Renal cortical epithelial cell (primary cell): ENCODE measurements at regions not wholly inside any gene's neighbourhood (a gene's known extent, or its start where the extent isn't known, plus 50 kb on each side); places are given as distances from the start of the nearest gene placed in this dataset.
"Not testable (repeated sequence)": the region's sequence is repeated elsewhere in the genome, so short reads cannot be mapped to it uniquely, and the experiment has no call there.

ENCODE experiments used
- DNase-seq: peaks from one replicate; pipeline ENCODE4 v3.0.0-alpha.2; 2011; ENCODE audit warnings: low read depth

DNA sequence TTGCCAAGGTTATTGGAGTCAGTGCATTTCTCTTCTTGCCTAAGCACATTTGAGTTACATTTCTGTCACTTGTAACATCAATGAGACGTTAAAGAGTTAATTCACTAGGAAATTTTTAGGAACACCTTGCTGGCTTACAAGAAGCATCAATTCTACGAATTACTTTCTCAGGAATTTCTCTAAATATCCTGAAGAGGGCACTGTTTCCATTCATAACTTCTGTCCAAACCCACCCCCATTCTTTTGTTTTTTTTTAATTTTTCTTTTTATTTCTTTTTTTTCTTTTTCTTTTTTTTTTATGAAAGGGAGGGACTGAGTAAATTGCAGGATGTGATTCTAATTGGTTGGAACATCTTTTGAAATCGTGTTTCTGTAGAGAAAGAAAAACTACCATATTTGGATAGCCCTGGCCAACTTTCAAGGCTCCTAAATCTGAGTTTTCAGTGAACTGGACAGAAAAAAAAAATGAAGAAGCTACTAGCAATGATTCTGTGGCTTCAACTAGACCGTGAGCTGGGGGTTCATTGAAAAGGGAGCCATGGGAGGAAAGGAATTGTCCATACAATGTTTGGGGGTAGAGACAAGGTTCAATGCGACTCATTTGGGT lies 285.3 kb downstream of the DAD1 start:
- DNase-seq = peak; percentile 48

DNA sequence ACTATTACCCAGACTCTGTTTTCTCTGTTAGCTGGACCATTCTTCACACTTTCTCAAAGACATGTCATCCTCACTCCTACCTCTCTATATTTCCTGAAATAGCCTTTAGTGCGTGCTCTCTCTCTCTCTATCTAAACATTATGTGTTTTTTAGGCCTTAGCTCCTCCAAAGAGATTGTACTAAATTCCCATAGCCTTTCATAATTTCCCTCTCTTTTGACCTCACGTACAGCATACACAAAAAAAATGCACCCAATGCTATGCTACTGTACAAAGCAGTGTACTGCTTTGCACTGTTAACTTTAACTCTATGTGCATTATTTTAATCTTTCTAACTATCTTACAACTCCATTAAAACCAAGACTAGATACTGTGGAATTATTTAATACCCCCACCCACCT lies 288.4 kb downstream of the DAD1 start:
- no peak for DNase-seq

DNA sequence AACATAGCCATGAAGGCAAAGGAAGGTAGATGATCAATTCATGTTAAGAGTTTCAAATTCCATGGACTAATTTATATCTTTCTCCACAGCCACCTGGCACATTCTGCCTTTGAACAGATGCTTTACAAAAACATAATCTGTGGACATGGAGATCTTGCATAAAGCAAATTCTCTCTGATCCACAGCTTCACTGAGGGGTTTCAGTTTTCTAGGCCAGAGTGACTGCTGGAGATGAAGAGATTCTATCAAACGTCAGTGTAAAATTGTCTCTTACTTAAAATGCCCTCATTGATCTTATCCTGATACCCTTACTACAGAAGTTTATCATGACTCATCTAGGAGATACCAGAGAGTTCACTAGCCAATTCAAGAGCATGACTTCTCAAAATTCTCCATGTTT lies 291.6 kb downstream of the DAD1 start:
- no peak for DNase-seq

DNA sequence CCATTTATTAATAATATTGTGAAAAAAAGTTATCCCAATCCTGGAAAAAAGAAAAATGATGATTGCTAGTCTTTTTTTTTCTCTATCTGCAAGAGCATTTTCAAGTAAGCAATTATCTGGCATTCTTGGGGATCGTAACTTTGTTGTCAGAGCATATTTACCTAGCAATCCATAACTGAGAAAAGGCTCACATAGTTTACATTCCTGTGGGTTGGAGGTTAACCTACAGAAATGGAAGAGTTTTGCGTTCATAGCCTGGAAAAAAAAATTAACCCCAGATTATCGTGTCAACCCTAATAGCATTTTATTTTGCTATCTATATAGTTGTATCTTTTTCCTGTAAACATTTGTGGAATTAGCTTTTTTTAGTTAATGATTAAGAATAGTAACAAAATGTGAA lies 292.3 kb downstream of the DAD1 start:
- DNase-seq = peak; percentile 82

DNA sequence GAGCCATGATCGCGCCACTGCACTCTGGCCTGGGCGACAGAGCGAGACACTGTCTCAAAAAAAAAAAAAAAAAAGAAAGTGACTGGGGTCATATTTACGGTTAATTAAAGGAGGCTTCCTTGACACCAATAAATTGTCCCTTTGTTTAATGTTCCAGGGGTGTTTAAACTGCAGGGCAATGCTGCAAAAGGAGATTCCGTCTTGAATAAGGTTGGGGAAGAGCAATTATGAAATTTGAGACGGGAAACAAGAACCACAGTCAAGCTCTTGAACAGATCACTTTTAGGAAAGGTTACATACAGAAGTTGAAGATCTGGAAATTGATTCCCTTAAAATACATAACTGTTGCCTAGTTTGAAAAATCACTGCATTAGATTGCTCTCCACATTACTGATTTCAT lies 292.9 kb downstream of the DAD1 start:
- DNase-seq = no peak

DNA sequence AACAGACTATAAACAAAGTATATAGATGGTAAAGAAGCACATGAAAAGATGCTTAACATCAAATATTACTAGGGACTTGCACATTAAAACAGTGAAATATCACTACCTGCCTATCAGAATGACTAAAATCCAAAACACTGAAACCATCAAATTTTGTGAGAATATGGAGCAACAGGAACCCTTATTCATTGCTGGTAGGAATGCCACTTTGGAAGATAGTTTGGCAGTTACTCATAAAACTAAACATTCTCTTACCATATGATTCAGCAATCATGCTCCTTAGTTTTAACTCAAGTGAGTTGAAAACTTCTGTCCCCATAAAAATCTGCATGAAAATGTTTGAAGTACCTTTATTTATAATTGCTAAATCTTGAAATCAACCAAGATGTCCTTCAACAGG lies 297.6 kb downstream of the DAD1 start:
- DNase-seq = peak; percentile 44

DNA sequence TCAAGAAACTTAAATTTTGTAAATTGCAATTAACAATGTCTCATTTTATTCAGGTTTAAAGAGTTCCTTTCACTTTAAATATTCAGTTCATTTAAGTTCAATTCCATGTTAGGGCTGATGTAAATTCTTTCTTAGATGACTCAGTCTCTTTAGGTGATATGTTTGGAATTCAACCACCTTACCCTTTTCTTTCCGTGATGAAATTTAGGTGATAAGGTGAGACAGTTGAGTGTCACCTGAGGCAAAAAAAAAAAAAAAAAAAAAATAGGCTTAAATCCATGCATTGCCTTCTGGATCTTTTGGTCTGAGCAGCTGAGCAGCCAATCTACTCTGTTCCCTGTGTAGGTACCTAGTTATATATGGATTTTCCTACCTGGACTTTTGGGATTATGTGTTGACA lies 299.5 kb downstream of the DAD1 start:
- DNase-seq = peak; percentile 64

DNA sequence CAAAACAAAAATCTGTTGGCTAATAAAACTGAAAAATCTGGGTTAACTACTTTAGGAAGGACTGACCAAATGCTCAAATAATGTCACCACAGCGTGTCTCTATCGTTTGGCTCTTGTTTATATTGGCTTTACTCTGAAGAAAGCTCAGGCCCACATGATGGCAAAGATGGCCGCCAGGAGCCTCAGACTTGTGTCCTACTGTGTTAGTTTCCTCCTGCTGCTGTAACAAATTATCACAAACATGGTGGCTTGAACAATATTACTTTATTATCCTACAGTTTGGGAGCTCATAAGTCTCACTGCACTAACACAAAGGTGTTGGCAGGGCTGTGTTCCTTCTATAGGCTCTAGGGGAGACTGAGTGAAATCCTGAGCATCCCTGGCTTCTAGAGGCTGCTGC lies 303.0 kb downstream of the DAD1 start:
- DNase-seq = no peak

DNA sequence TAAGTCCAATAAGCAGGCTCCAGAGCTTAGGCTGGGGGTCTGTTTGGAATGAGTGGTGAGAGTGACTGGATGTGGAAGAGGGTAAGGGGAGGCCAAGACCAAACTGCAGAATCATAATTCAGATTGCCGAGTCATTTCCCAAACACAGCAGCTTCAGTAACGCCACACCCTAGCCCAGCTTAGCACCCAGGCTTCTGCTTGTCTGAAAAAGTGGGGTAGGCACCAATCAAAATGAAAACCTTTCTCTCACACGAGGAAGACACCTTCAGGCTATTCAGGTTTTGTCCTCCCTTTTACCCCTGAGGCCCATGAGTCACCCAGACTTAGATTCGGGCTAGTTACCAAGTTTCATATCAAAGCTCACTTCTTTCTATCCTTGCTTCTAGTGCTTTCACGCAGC lies 306.1 kb downstream of the DAD1 start:
- no peak for DNase-seq

DNA sequence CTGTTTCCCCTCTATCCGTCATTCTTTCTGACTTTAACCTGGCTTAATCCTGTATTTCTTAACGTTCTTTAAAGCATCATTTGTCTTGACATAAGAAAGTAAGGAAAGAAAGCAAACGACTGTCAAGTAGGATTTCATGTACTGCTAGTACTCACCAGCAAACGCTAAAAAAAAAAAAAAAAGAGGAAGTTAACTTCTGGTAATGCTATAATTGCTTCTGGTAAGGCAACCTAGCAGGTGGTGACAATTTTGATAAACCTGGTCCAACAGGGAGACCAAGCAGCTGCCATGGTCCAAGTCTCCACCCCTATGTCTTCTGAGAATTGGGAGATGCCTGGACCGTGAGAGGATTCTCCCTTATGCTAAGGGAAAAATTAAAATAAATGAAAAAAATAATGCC lies 306.6 kb downstream of the DAD1 start:
- DNase-seq = no peak

DNA sequence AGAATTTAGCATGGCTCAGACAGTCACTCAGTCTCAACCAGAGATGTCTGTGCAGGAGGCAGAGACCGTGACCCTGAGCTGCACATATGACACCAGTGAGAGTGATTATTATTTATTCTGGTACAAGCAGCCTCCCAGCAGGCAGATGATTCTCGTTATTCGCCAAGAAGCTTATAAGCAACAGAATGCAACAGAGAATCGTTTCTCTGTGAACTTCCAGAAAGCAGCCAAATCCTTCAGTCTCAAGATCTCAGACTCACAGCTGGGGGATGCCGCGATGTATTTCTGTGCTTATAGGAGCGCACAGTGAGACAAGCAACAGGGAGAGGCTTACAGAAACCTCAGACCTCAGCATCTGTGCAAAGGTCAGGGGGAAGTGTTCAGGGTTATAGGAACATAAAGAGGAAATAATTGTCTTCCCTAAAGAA lies 307.6 kb downstream of the DAD1 start:
- DNase-seq = not testable (repeated sequence)

DNA sequence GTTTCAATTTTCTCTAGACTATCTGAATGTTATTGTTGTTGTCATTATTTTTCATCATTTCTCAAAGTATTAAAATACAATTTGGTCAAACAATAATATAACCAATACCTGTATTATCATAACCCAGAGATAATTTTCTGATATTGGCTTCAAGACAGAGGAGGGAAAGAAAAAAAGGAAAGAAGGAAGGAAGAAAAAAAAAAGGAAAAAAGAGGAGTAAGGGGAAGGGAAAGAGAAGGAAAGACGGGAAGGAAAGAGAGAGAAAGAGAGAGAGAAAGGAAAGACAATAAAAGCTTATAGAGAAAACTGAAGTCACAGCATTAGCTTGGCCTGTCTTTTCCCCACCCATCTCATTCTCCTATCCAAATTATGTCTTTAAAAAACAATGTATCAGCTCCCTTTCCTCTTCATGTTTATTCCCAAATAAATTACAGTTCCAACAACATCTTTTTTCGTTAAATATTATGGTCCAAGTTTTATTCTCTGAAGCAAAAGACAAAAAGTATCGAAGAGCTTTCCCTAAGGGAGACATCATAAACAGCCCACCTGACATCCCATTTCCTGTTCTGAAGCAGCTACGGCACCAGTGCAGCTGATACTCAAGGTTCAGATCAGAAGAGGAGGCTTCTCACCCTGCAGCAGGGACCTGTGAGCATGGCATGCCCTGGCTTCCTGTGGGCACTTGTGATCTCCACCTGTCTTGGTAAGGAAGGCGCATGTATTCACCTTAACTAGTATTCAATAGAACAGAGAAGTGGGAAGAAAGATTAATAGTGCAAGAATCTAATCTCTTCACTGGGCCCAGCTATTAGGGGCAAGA lies 308.3 kb downstream of the DAD1 start:
- no peak for DNase-seq

DNA sequence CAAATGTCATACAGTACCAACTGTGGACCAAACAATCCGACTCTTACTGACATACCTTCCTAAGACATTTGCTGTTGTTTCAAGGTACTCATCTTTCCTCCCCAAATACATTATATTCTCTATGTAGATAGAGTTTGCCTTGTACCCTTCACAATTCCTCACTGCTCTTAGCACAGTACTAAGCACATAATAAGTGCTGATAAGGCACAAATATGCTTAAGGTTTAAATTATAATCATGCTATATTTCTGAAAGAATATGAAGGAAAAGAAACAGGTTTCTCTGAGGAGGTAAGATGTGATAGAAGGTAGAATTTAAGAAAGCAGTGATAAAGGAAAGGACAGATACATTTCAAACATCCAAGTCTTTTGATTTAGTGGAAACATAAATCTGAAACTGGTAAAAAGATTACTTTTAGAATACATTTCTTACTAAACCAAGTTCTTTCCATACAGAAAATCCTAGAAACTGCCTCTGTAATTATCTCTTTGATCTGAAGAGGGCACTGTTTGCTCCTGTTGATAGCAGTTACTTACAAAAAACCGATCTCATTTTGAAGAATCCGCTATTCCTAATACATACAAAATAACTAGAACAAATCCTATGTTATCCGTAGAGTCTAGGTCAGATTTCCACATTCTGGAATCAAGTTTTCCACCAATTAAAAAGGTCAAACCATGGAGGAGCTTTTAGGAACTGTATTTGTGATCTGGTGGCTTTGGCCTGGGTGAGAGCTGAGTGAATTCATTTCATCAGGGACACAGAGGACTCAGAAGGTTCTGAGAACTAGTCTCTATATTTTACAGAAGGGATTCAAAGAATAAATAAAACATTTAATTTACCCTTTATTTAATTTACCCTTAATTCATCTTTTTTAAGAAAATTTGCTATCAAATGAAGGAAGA lies 311.9 kb downstream of the DAD1 start:
- DNase-seq = peak; percentile 44

DNA sequence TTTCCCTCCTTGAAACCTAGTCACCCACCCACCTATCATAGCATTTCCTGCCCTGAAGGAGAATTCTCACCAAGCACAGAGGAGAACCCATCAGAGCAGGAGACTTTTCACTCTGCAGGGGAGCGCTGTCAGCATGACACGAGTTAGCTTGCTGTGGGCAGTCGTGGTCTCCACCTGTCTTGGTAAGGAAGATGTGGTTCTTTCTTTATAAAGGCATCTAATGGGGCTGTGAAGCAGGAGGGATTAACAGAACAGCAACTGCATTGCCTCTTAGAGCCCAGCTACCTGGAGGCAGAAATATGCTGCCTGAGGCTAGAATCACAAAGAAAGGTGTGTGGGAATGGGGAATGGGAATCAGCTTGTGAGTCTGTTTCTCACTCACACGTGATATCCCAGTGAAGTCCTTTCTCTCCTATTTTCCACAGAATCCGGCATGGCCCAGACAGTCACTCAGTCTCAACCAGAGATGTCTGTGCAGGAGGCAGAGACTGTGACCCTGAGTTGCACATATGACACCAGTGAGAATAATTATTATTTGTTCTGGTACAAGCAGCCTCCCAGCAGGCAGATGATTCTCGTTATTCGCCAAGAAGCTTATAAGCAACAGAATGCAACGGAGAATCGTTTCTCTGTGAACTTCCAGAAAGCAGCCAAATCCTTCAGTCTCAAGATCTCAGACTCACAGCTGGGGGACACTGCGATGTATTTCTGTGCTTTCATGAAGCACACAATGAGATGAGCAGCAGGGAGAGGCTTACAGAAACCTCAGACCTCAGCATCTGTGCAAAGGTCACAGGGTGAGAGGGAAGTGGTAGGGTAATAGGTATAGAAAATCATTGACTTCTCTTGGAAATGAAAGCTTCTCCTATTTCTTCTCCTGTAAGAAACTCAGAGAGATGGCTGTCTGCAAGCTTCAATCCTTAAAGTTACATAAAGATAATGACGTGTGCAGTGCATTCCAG lies 316.9 kb downstream of the DAD1 start:
- no peak for DNase-seq

DNA sequence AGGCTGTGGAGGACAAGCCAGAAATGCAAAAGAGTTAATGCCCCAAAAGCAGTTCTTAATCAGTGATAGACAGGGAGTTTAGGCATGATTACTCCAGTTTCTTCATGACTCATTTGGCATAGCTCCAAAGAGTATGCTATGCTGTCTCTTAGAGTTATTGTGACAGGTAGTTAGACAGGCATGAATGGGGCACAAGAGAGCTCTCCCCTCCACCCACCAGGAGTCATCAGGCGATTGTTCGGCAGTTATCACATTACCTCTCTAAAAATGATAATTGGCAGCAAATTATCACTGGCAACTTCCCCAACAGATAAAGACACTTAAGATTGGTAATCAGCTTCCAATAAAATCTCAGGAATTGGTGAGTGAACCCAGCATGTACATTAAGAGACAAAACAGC lies 320.1 kb downstream of the DAD1 start:
- DNase-seq = peak; percentile 95

DNA sequence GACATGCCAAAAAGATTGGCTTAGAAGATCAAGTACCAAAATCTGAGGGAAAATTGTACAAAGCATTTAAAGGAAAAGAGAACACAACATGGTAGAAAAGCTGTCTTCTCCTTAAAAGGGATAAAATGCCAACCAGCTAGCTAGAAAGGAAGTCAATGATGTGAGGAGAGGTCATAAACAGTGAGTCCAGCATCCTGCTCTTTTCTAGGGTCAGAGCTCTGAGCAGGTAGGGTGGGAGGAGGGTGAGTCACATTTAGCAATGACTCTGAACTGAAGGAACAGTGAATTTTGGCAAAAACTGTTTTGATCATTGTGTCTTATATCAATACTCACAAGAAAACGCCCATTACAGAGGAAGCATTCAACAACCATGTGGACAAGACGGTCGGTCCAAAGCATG lies 322.3 kb downstream of the DAD1 start:
- peak; percentile 70 for DNase-seq

DNA sequence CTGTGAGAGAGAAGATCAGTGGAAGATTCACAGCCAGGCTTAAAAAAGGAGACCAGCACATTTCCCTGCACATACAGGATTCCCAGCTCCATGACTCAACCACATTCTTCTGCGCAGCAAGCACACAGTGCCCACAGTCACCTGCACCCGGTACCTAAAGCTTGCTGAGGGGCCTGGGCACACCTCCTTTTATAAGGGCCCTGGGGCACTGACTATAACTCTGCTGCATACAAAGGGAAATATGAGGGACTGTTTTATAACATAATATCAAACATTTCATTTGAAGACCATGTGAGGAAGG lies 322.9 kb downstream of the DAD1 start:
- peak; percentile 78 for DNase-seq

DNA sequence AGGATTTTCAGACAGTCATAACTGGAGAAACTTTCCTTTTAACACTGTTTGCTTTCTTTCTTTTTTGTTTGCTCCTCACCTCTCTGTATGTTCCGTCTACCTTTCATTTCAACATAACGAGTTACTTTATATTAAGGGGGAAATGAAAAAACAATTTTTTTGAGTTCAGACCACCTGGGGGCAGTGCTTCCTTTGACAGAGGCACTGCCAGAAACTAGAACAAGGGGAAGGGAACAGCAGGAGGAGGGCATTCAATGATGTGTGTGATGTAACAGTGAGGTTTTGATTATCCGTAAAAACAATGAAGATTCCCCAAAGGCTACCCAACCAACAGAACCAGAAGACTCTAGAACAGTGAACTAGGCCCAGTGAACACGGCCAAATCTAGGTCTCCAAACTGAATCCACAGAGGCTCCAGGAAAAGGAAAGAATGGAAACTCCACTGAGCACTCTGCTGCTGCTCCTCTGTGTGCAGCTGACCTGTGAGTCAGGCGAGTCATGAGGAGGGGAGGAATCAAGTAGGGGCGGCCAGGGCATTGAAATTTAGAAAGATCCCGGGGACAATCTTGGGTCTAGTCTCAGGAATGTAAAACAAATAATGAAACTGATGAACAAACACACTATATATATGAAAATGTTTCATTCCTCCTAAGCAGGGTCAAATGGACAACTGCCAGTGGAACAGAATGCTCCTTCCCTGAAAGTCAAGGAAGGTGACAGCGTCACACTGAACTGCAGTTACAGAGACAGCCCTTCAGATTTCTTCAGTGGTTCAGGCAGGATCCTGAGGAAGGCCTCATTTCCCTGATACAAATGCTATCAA lies 323.5 kb downstream of the DAD1 start:
- DNase-seq = peak; percentile 65

DNA sequence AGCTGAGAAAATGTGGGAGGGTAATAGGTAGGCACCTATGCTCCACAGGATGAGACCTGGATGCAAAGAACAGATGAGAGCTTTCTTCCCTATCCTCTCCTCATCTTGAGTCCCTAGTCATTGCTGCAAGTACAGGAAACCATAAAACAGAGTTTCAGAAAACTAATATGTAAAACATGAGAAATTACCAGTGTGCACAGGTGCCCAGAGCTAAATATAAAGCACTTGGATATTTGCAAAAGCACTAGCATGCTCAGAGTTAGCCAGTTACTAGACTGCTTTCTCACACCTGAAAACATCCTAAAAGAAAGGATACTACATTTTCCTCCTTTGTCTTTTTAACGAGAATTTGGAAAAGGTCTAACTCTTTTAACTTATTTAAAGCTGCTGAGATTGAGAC lies 324.3 kb downstream of the DAD1 start:
- DNase-seq = no peak

DNA sequence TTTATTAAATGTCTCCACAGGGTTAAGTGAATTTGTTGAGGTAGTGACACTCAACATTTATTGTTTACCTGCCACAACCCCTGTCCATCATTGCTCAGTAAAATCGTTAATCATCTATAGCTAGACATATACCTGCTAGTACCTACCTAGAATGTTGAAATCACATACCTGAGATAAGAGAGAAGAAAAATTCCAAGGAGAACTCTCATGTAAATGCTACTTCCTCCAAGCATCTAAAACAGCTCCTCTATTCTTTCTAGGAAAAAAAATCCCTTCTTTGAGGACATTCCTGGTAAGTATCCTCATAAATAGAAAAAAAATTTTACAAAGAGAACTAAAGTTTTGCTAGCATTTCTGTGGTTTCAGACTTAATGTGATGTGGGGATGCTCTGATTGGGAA lies 325.1 kb downstream of the DAD1 start:
- no peak for DNase-seq

DNA sequence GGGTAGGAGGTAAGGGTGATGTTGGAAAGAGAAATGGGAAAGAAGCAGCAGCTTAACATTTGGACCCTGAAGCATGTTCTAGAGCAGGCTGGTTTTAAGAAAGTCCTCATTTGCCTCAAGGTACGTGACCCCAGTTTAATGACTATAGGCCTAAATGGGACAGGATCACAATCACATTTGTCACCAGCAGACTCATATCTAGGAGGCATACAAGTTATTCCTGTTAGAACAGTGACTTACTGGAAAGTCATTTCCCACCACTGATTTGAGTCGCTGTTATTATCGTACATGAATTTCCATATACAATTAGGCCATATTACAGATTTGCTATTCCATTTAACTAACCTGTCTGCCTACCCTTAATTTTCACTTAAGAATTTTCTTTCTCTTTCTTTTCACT lies 326.1 kb downstream of the DAD1 start:
- DNase-seq = no peak
